ENCODE measurements at regions not wholly inside any gene's neighbourhood (a gene's known extent, or its start where the extent isn't known, plus 50 kb on each side); places are given as distances from the start of the nearest gene placed in this dataset.
A peak's percentile ranks its signal among the peaks of the same experiment; 100 is the strongest.
"Not testable (repeated sequence)": the region's sequence is repeated elsewhere in the genome, so short reads cannot be mapped to it uniquely, and the experiment has no call there.

- no peak for DNase-seq
Measured at GRCh38 chr5:106290841-106291240, 1379.9 kb downstream of the EFNA5 start.

- DNase-seq: no peak
Measured at GRCh38 chr5:106288979-106289378, 1381.8 kb downstream of the EFNA5 start.

- no peak for DNase-seq
Measured at GRCh38 chr5:106277540-106278096, 1393.1 kb downstream of the EFNA5 start.

- DNase-seq: peak; percentile 2
Measured at GRCh38 chr5:106269252-106269843, 1401.4 kb downstream of the EFNA5 start.

GRCh38 chr5:106267256-106267655 is 1403.5 kb downstream of the EFNA5 start:
- DNase-seq: no peak

- DNase-seq: no peak
Measured at GRCh38 chr5:106262395-106262794, 1408.3 kb downstream of the EFNA5 start.

- not testable (repeated sequence) for DNase-seq
Measured at GRCh38 chr5:106259431-106260090, 1411.2 kb downstream of the EFNA5 start.

GRCh38 chr5:106258591-106259125 is 1412.1 kb downstream of the EFNA5 start:
- DNase-seq: no peak

- no peak for DNase-seq
Measured at GRCh38 chr5:106254784-106255183, 1416.0 kb downstream of the EFNA5 start.

GRCh38 chr5:106246044-106246745 is 1424.5 kb downstream of the EFNA5 start:
- not testable (repeated sequence) for DNase-seq

- no peak for DNase-seq
Measured at GRCh38 chr5:106241409-106241808, 1429.3 kb downstream of the EFNA5 start.

GRCh38 chr5:106205916-106206571 is 1464.7 kb downstream of the EFNA5 start:
- DNase-seq: no peak

- DNase-seq: no peak
Measured at GRCh38 chr5:106202035-106202434, 1468.7 kb downstream of the EFNA5 start.

- peak; percentile 52 for DNase-seq
Measured at GRCh38 chr5:106200971-106201370, 1469.8 kb downstream of the EFNA5 start.

GRCh38 chr5:106195679-106196474 is 1474.9 kb downstream of the EFNA5 start:
- DNase-seq: no peak

GRCh38 chr5:106189121-106189809 is 1481.5 kb downstream of the EFNA5 start:
- no peak for DNase-seq

GRCh38 chr5:106185661-106186081 is 1485.1 kb downstream of the EFNA5 start:
- DNase-seq: no peak

GRCh38 chr5:106174903-106175302 is 1495.8 kb downstream of the EFNA5 start:
- DNase-seq: no peak

- no peak for DNase-seq
Measured at GRCh38 chr5:106172681-106173532, 1497.8 kb downstream of the EFNA5 start.

GRCh38 chr5:106171708-106172107 is 1499.0 kb downstream of the EFNA5 start:
- DNase-seq: no peak

Measured in eye (tissue), 1 donor.